K562 (cell line): ENCODE measurements at regions not wholly inside any gene's neighbourhood (a gene's known extent, or its start where the extent isn't known, plus 50 kb on each side); places are given as distances from the start of the nearest gene placed in this dataset.

Source experiments
- BRCA1 ChIP-seq, 2 experiments: fragments of 450-650 bp in 1 of 2; sonication (generic) in 1 of 2; formaldehyde crosslinking in 1 of 2; IDR thresholded peaks; 2 replicates each; pipeline versions ENCODE4 v1.5.0 to v1.6.1; 2017 to 2020; ENCODE audit warnings: mild to moderate bottlenecking in 1 of 2, missing genetic modification reagents in 1 of 2
- FOXK1 ChIP-seq: sonication (generic); formaldehyde crosslinking; IDR thresholded peaks from 2 replicates; pipeline ENCODE4 v1.8.0; 2022; ENCODE audit warnings: missing genetic modification reagents, mild to moderate bottlenecking, borderline replicate concordance
- IRF2 ChIP-seq: sonication (generic); formaldehyde crosslinking; IDR thresholded peaks from 2 replicates; pipeline ENCODE4 v1.8.1; 2022; ENCODE audit warnings: mild to moderate bottlenecking, missing genetic modification reagents
- KDM2B ChIP-seq: fragments of 250-450 bp; sonication (Bioruptor Pico); IDR thresholded peaks from 2 replicates; pipeline ENCODE4 v1.8.0; 2021; ENCODE audit warnings: mild to moderate bottlenecking, moderate library complexity
- MXI1 ChIP-seq: IDR thresholded peaks from 2 replicates; pipeline ENCODE4 v1.6.1; 2011; ENCODE audit warnings: low read depth, mild to moderate bottlenecking, improper control_type of control experiment, low read length
- RBM22 ChIP-seq: fragments of 200-400 bp; formaldehyde crosslinking; IDR thresholded peaks from 2 replicates; pipeline ENCODE4 v1.6.1; 2018; ENCODE audit warnings: low read length, low read depth; ENCODE audit not compliant: poor library complexity, severe bottlenecking
- TAF7 ChIP-seq: fragments of 450-650 bp; IDR thresholded peaks from 2 replicates; pipeline ENCODE4 v1.6.1; 2016; ENCODE audit warnings: missing genetic modification characterization, missing compliant biosample characterization
- YY1 ChIP-seq, 3 experiments: IDR thresholded peaks; 2 replicates each; pipeline ENCODE4 v1.6.1; 2011; ENCODE audit warnings: low read length in 2 of 3, mild to moderate bottlenecking in 2 of 3, moderate library complexity in 2 of 3, borderline replicate concordance in 1 of 3, control low read depth in 1 of 3, low read depth in 1 of 3; ENCODE audit not compliant: insufficient read depth in 3 of 3, insufficient replicate concordance in 2 of 3, control insufficient read depth in 1 of 3, insufficient read length in 1 of 3; ENCODE audit errors: extremely low read depth in 1 of 3
- ZNF217 ChIP-seq: sonication (generic); formaldehyde crosslinking; IDR thresholded peaks from 2 replicates; pipeline ENCODE4 v1.8.0; 2022; ENCODE audit warnings: mild to moderate bottlenecking, missing genetic modification reagents
- ZNF584 ChIP-seq: fragments of 200-800 bp; sonication (Bioruptor generic); IDR thresholded peaks from 2 replicates; pipeline ENCODE4 v1.6.1; 2016; ENCODE audit warnings: low read depth, mild to moderate bottlenecking, missing genetic modification characterization, missing compliant biosample characterization
- TF ChIP-seq, protein P1 (sequence below): IDR thresholded peaks from 2 replicates; pipeline ENCODE4 v1.6.1; 2016; ENCODE audit warnings: missing genetic modification characterization, missing compliant biosample characterization
- TF ChIP-seq, protein P2 (sequence below), 2 experiments: IDR thresholded peaks; 2 replicates each; pipeline ENCODE4 v1.6.1; 2012; ENCODE audit warnings: improper control_type of control experiment in 2 of 2, low read depth in 2 of 2, low read length in 2 of 2, borderline replicate concordance in 1 of 2
- TF ChIP-seq, protein P3 (sequence below), 3 experiments: IDR thresholded peaks in 2 of 3; conservative IDR thresholded peaks in 1 of 3; 2 replicates each; pipeline ENCODE4 v1.5.1; 2011 to 2012; ENCODE audit warnings: low read length in 3 of 3, mild to moderate bottlenecking in 3 of 3, control low read depth in 2 of 3, improper control_type of control experiment in 1 of 3, inconsistent platforms in 1 of 3, low read depth in 1 of 3, mixed read lengths in 1 of 3, moderate library complexity in 1 of 3; ENCODE audit not compliant: insufficient read depth in 2 of 3
- TF ChIP-seq, protein P4 (sequence below): sonication (generic); formaldehyde crosslinking; IDR thresholded peaks from 2 replicates; pipeline ENCODE4 v1.8.0; 2022; ENCODE audit warnings: missing genetic modification reagents, mild to moderate bottlenecking, borderline replicate concordance

DNA sequence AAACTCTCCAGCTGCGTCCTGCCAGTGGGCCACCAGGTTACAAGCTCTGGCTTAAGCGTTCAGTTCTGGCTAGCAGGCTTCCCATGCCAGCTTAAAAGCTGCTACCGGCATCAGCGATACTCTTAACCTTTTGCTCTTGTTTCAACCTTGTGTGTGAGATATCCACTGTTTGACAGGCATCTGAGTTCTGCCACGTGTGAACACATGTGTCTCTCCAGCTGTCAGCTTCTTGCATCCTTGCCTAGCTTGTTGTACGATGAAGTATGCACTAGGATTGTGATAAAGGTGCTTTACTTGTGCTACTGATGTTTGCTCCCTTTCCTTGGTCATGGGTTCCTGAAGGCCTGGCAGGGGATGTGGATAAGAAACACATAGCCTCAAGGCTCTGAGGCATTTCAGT lies 201.6 kb downstream of the PRDM2 start:
- TF ChIP-seq, protein P1, sequence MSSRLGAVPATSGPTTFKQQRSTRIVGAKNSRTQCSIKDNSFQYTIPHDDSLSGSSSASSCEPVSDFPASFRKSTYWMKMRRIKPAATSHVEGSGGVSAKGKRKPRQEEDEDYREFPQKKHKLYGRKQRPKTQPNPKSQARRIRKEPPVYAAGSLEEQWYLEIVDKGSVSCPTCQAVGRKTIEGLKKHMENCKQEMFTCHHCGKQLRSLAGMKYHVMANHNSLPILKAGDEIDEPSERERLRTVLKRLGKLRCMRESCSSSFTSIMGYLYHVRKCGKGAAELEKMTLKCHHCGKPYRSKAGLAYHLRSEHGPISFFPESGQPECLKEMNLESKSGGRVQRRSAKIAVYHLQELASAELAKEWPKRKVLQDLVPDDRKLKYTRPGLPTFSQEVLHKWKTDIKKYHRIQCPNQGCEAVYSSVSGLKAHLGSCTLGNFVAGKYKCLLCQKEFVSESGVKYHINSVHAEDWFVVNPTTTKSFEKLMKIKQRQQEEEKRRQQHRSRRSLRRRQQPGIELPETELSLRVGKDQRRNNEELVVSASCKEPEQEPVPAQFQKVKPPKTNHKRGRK (tag) = no peak
- TF ChIP-seq, protein P2, sequence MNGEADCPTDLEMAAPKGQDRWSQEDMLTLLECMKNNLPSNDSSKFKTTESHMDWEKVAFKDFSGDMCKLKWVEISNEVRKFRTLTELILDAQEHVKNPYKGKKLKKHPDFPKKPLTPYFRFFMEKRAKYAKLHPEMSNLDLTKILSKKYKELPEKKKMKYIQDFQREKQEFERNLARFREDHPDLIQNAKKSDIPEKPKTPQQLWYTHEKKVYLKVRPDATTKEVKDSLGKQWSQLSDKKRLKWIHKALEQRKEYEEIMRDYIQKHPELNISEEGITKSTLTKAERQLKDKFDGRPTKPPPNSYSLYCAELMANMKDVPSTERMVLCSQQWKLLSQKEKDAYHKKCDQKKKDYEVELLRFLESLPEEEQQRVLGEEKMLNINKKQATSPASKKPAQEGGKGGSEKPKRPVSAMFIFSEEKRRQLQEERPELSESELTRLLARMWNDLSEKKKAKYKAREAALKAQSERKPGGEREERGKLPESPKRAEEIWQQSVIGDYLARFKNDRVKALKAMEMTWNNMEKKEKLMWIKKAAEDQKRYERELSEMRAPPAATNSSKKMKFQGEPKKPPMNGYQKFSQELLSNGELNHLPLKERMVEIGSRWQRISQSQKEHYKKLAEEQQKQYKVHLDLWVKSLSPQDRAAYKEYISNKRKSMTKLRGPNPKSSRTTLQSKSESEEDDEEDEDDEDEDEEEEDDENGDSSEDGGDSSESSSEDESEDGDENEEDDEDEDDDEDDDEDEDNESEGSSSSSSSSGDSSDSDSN (IDR thresholded peaks at IDR 0.05; ENCODE audit: borderline replicate concordance in 1 of 2, low read depth in 2 of 2, low read length in 2 of 2) = no peak
- TF ChIP-seq ZNF584 (CRISPR knock-in tag) (no peak), KDM2B (no peak), MXI1 (no peak), TAF7 (tag) (no peak), IRF2 (CRISPR knock-in tag) (no peak), FOXK1 (CRISPR knock-in tag) (no peak), YY1 (IDR thresholded peaks at IDR 0.05; ENCODE audit: borderline replicate concordance in 1 of 3, control insufficient read depth in 1 of 3, extremely low read depth in 1 of 3, insufficient read depth in 3 of 3, insufficient read length in 1 of 3, insufficient replicate concordance in 2 of 3, low read depth in 1 of 3, low read length in 2 of 3) (no peak), RBM22 (no peak), BRCA1 (IDR thresholded peaks at IDR 0.05) (no peak), BRCA1 (CRISPR knock-in tag; IDR thresholded peaks at IDR 0.05) (no peak), ZNF217 (CRISPR knock-in tag) (no peak)
- TF ChIP-seq, protein P3, sequence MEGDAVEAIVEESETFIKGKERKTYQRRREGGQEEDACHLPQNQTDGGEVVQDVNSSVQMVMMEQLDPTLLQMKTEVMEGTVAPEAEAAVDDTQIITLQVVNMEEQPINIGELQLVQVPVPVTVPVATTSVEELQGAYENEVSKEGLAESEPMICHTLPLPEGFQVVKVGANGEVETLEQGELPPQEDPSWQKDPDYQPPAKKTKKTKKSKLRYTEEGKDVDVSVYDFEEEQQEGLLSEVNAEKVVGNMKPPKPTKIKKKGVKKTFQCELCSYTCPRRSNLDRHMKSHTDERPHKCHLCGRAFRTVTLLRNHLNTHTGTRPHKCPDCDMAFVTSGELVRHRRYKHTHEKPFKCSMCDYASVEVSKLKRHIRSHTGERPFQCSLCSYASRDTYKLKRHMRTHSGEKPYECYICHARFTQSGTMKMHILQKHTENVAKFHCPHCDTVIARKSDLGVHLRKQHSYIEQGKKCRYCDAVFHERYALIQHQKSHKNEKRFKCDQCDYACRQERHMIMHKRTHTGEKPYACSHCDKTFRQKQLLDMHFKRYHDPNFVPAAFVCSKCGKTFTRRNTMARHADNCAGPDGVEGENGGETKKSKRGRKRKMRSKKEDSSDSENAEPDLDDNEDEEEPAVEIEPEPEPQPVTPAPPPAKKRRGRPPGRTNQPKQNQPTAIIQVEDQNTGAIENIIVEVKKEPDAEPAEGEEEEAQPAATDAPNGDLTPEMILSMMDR (IDR thresholded peaks at IDR 0.05 in 2 of 3, conservative IDR thresholded peaks at IDR 0.05 in 1 of 3; ENCODE audit: insufficient read depth in 2 of 3, low read depth in 1 of 3, low read length in 3 of 3) = no peak
- TF ChIP-seq, protein P4, sequence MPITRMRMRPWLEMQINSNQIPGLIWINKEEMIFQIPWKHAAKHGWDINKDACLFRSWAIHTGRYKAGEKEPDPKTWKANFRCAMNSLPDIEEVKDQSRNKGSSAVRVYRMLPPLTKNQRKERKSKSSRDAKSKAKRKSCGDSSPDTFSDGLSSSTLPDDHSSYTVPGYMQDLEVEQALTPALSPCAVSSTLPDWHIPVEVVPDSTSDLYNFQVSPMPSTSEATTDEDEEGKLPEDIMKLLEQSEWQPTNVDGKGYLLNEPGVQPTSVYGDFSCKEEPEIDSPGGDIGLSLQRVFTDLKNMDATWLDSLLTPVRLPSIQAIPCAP = no peak
